ENCODE measurements at regions not wholly inside any gene's neighbourhood (a gene's known extent, or its start where the extent isn't known, plus 50 kb on each side); places are given as distances from the start of the nearest gene placed in this dataset.

DNA sequence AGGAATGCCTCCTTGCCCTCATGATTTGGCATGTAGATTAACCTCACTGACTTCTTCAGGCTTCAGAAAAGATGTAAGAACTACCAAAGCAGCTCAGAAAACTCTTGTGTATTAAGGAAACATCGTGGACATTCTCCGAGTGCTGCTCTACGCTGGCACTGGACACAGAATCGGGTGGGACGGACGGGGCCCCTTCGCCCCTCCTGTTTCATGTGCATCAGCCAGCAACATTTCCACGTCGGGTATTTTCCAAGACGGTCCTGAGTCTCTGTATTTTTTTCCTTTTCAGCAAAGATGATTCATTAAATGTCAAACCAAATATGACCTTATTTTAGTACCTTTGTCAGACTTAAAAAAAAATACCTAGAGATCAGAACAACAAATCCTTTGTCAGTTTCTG lies 583.6 kb downstream of the CCDC171 start:
- no peaks in the 10 kb centered on the region for H4K20me1 ChIP-seq (replicated peaks; ENCODE audit: control insufficient read depth, insufficient read depth, low read length)
- H3K27me3 ChIP-seq (ENCODE audit: control insufficient read depth in 2 of 2, insufficient read depth in 2 of 2, low read length in 2 of 2) = no peaks in the 10 kb centered on the region
- FAIRE-seq (no peak), ATAC-seq (no peak), DNase-seq (ENCODE audit: extremely low read depth in 1 of 4, low spot score in 3 of 4) (no peak)
- no peaks in the 10 kb centered on the region for H3K36me3 ChIP-seq (ENCODE audit: control insufficient read depth, insufficient read depth, low read length)
- no peaks in the 10 kb centered on the region for H3K9me3 ChIP-seq (replicated peaks; ENCODE audit: control insufficient read depth, insufficient read depth, low read depth, low read length)
- no peaks in the 10 kb centered on the region for H3K79me2 ChIP-seq (ENCODE audit: control insufficient read depth, insufficient read depth, low read length)
- no peak overlapping the region for H3K9ac ChIP-seq (ENCODE audit: insufficient read depth in 1 of 2, low read depth in 2 of 2, low read length in 2 of 2)
- H3K9me1 ChIP-seq (ENCODE audit: control insufficient read depth, insufficient read depth, low read length) = no peaks in the 10 kb centered on the region
- POLR2A ChIA-PET = no interaction called here
- intact Hi-C loops (cut with micrococcal nuclease) = loop anchor here (10.0 kb wide), 1 partner anchor 262 kb away; no protein-coding TSS in a partner anchor
- in situ Hi-C loops (cut with MboI) = no loop called here
- no peaks in the 10 kb centered on the region for H3K4me1 ChIP-seq (replicated peaks in 1 of 2; ENCODE audit: control insufficient read depth in 2 of 2, insufficient read depth in 2 of 2, low read length in 2 of 2)
- no peak overlapping the region for H3K4me2 ChIP-seq (ENCODE audit: insufficient read depth, low read length)
- TF ChIP-seq RFX7 (CRISPR knock-in tag; IDR thresholded peaks at IDR 0.05) (no peak), LEF1 (IDR thresholded peaks at IDR 0.05) (no peak), ZNF696 (CRISPR knock-in tag; conservative IDR thresholded peaks at IDR 0.05) (no peak), PBX2 (CRISPR knock-in tag; IDR thresholded peaks at IDR 0.05; ENCODE audit: low read depth) (no peak), PBX2 (tag; conservative IDR thresholded peaks at IDR 0.05; ENCODE audit: low read depth) (no peak), MCM5 (IDR thresholded peaks at IDR 0.05; ENCODE audit: low read depth) (no peak), ZNF384 (IDR thresholded peaks at IDR 0.05; ENCODE audit: low read depth, low read length) (no peak), POLR2AphosphoS5 (IDR thresholded peaks at IDR 0.05; ENCODE audit: control insufficient read depth, insufficient read depth, low read depth, low read length) (no peak), XRCC4 (IDR thresholded peaks at IDR 0.05; ENCODE audit: extremely low read depth, insufficient read depth, insufficient read length) (no peak), IRF2 (CRISPR knock-in tag; IDR thresholded peaks at IDR 0.05) (no peak), BDP1 (IDR thresholded peaks at IDR 0.05; ENCODE audit: insufficient read depth, insufficient read length) (no peak), TGIF2 (CRISPR knock-in tag; IDR thresholded peaks at IDR 0.05) (no peak), ZNF253 (CRISPR knock-in tag; conservative IDR thresholded peaks at IDR 0.05) (no peak), EZH2 (IDR thresholded peaks at IDR 0.05; ENCODE audit: borderline replicate concordance, low read depth, low read length) (no peak), MCM7 (IDR thresholded peaks at IDR 0.05) (no peak)
- TF ChIP-seq, protein P1, sequence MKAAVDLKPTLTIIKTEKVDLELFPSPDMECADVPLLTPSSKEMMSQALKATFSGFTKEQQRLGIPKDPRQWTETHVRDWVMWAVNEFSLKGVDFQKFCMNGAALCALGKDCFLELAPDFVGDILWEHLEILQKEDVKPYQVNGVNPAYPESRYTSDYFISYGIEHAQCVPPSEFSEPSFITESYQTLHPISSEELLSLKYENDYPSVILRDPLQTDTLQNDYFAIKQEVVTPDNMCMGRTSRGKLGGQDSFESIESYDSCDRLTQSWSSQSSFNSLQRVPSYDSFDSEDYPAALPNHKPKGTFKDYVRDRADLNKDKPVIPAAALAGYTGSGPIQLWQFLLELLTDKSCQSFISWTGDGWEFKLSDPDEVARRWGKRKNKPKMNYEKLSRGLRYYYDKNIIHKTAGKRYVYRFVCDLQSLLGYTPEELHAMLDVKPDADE (conservative IDR thresholded peaks at IDR 0.05; ENCODE audit: control insufficient read depth, low read depth, low read length) = no peak
- TF ChIP-seq, protein P2, sequence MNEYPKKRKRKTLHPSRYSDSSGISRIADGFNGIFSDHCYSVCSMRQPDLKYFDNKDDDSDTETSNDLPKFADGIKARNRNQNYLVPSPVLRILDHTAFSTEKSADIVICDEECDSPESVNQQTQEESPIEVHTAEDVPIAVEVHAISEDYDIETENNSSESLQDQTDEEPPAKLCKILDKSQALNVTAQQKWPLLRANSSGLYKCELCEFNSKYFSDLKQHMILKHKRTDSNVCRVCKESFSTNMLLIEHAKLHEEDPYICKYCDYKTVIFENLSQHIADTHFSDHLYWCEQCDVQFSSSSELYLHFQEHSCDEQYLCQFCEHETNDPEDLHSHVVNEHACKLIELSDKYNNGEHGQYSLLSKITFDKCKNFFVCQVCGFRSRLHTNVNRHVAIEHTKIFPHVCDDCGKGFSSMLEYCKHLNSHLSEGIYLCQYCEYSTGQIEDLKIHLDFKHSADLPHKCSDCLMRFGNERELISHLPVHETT (CRISPR knock-in tag; conservative IDR thresholded peaks at IDR 0.05 in 1 of 2, IDR thresholded peaks at IDR 0.05 in 1 of 2) = no peak
- no TSS peak for BruUV-seq (replicated peaks)
- WGBS (ENCODE audit: insufficient coverage, low coverage, missing lambda C conversion rate) = 0% methylated on average over 10 of the region's 10 CpGs
- no peak overlapping the region for H2AFZ ChIP-seq (ENCODE audit: low read depth, low read length)
- CTCF ChIA-PET (ENCODE audit: low intra/inter-chr PET ratio) = no interaction called here
- no peak overlapping the region for H3K4me3 ChIP-seq
- no peak overlapping the region for H3K27ac ChIP-seq (ENCODE audit: extremely low read depth, low read depth, low read length)

All from K562 (cell line).